ENCODE measurements at regions not wholly inside any gene's neighbourhood (a gene's known extent, or its start where the extent isn't known, plus 50 kb on each side); places are given as distances from the start of the nearest gene placed in this dataset.

DNA sequence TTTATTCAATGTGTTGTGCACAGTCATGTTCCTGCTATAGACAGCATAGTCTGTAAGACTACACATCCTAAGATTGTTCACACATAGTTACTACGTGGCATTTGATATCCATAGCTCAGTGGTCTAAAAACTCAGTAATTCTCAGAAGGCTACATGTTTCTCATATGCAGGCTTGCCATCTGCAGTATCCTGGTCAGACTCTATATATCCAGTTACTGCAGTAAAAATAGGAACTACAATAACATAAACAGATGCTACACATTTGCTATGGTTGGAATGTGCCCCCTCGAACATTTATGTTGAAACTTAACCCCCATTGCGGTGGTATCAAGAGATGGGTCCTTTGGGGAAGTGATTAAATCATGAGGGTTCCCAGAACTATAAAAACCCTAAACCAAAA, 1377.8 kb upstream of the LRRTM3 start:
- no peaks in the 10 kb centered on the region for H3K4me1 ChIP-seq
- no peaks in the 10 kb centered on the region for H3K36me3 ChIP-seq (ENCODE audit: control insufficient read depth, insufficient read depth, low read length)
- no TSS peak for BruUV-seq (replicated peaks)
- H3K36me3 Mint-ChIP-seq (ENCODE audit: insufficient read depth, unreplicated experiment) = no peaks in the 10 kb centered on the region
- H3K27ac Mint-ChIP-seq (ENCODE audit: unreplicated experiment) = no peak overlapping the region
- POLR2A ChIA-PET = no interaction called here
- no peaks in the 10 kb centered on the region for H3K4me1 Mint-ChIP-seq (ENCODE audit: low read depth, unreplicated experiment)
- H3K9me3 Mint-ChIP-seq (ENCODE audit: unreplicated experiment) = no peaks in the 10 kb centered on the region
- no peak for DNase-seq
- no peaks in the 10 kb centered on the region for H3K9me3 ChIP-seq
- no peak overlapping the region for H3K4me3 ChIP-seq (ENCODE audit: low read depth, low read length)
- H3K27me3 Mint-ChIP-seq (ENCODE audit: insufficient read depth, unreplicated experiment) = no peaks in the 10 kb centered on the region
- intact Hi-C loops (cut with micrococcal nuclease; ENCODE audit: unreplicated experiment) = no loop called here
- no peaks in the 10 kb centered on the region; the same call in 1 of the 2 replicates for H3K27me3 ChIP-seq (replicated peaks; ENCODE audit: control insufficient read depth, insufficient read depth, low read length)
- H3K4me3 Mint-ChIP-seq (ENCODE audit: unreplicated experiment) = no peak overlapping the region
- CTCF ChIA-PET = no interaction called here
- TF ChIP-seq, protein P1, sequence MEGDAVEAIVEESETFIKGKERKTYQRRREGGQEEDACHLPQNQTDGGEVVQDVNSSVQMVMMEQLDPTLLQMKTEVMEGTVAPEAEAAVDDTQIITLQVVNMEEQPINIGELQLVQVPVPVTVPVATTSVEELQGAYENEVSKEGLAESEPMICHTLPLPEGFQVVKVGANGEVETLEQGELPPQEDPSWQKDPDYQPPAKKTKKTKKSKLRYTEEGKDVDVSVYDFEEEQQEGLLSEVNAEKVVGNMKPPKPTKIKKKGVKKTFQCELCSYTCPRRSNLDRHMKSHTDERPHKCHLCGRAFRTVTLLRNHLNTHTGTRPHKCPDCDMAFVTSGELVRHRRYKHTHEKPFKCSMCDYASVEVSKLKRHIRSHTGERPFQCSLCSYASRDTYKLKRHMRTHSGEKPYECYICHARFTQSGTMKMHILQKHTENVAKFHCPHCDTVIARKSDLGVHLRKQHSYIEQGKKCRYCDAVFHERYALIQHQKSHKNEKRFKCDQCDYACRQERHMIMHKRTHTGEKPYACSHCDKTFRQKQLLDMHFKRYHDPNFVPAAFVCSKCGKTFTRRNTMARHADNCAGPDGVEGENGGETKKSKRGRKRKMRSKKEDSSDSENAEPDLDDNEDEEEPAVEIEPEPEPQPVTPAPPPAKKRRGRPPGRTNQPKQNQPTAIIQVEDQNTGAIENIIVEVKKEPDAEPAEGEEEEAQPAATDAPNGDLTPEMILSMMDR (IDR thresholded peaks at IDR 0.05; ENCODE audit: insufficient read depth in 1 of 2, low read depth in 1 of 2, low read length in 1 of 2, severe bottlenecking in 1 of 2, unreplicated experiment in 1 of 2) = no peak

DNA sequence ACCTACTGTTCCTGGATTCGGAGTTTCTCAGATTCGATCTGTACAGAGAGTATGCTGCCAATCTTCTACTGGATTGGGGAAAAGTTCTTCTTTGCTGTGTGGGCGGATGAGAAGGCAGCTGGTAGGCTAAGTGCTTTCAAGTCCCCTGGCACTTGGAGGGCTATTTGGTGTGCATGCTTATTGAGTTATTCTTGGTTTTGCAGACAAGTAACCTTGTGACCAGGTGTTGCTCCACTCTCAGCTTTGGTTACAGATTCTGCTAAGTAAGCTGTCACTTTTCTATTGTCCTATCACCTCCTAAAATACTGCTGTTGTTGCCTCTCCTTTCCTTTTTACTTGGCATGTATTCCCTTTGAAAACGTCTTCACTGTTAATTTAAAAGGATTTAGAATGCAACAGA, 1375.1 kb upstream of the LRRTM3 start:
- H3K9me3 ChIP-seq = no peaks in the 10 kb centered on the region
- H3K4me3 ChIP-seq (ENCODE audit: low read depth, low read length) = no peak overlapping the region
- no peak for DNase-seq
- Mint-ChIP-seq H3K4me1 (ENCODE audit: low read depth, unreplicated experiment) (no peaks in the 10 kb centered on the region), H3K27me3 (ENCODE audit: insufficient read depth, unreplicated experiment) (no peaks in the 10 kb centered on the region), H3K4me3 (ENCODE audit: unreplicated experiment) (no peak overlapping the region), H3K9me3 (ENCODE audit: unreplicated experiment) (no peaks in the 10 kb centered on the region), H3K27ac (ENCODE audit: unreplicated experiment) (no peak overlapping the region), H3K36me3 (ENCODE audit: insufficient read depth, unreplicated experiment) (no peaks in the 10 kb centered on the region)
- CTCF ChIA-PET = no interaction called here
- intact Hi-C loops (cut with micrococcal nuclease; ENCODE audit: unreplicated experiment) = no loop called here
- BruUV-seq (replicated peaks) = no TSS peak
- POLR2A ChIA-PET = no interaction called here
- TF ChIP-seq, protein P1 (IDR thresholded peaks at IDR 0.05; ENCODE audit: insufficient read depth in 1 of 2, low read depth in 1 of 2, low read length in 1 of 2, severe bottlenecking in 1 of 2, unreplicated experiment in 1 of 2) = no peak
- no peaks in the 10 kb centered on the region for H3K36me3 ChIP-seq (ENCODE audit: control insufficient read depth, insufficient read depth, low read length)
- no peaks in the 10 kb centered on the region for H3K4me1 ChIP-seq
- no peaks in the 10 kb centered on the region; the same call in 1 of the 2 replicates for H3K27me3 ChIP-seq (replicated peaks; ENCODE audit: control insufficient read depth, insufficient read depth, low read length)

DNA sequence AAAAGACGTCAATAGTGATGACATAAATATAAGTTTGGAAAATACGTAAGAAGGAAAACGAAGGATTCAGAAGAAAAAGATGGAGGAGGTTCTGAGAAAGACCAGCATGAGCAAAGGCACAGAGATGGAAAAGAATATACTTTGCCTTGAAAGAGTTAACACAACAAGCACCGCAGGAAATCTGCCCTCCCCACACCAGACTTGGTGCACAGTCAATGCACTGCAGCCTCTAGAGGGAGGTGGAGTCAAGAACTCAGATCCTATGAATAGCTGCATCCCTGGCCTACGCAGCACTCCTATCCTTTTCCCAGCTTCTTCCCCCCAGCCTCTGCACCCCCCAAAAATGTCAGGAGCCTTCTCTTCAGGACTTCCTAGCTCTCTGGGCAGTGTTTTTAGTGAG, 1370.6 kb upstream of the LRRTM3 start:
- H3K4me1 ChIP-seq = no peaks in the 10 kb centered on the region
- Mint-ChIP-seq H3K27me3 (ENCODE audit: insufficient read depth, unreplicated experiment) (no peaks in the 10 kb centered on the region), H3K4me3 (ENCODE audit: unreplicated experiment) (no peak overlapping the region), H3K9me3 (ENCODE audit: unreplicated experiment) (no peaks in the 10 kb centered on the region), H3K4me1 (ENCODE audit: low read depth, unreplicated experiment) (no peaks in the 10 kb centered on the region), H3K36me3 (ENCODE audit: insufficient read depth, unreplicated experiment) (no peaks in the 10 kb centered on the region), H3K27ac (ENCODE audit: unreplicated experiment) (no peak overlapping the region)
- peak in 1 of 2 experiments; percentile 25 for DNase-seq
- H3K36me3 ChIP-seq (ENCODE audit: control insufficient read depth, insufficient read depth, low read length) = no peaks in the 10 kb centered on the region
- CTCF ChIA-PET = interaction anchor here (0.7 kb wide), 1 partner anchor 17 kb away, joined by 3 read pairs; no protein-coding TSS in a partner anchor
- H3K4me3 ChIP-seq (ENCODE audit: low read depth, low read length) = no peak overlapping the region
- TF ChIP-seq, protein P1 (IDR thresholded peaks at IDR 0.05; ENCODE audit: insufficient read depth in 1 of 2, low read depth in 1 of 2, low read length in 1 of 2, severe bottlenecking in 1 of 2, unreplicated experiment in 1 of 2) = peak in 1 of 2 experiments; percentile 22
- POLR2A ChIA-PET = no interaction called here
- H3K27me3 ChIP-seq (replicated peaks; ENCODE audit: control insufficient read depth, insufficient read depth, low read length) = no peaks in the 10 kb centered on the region; the same call in none of the 2 replicates
- BruUV-seq (replicated peaks) = no TSS peak
- intact Hi-C loops (cut with micrococcal nuclease; ENCODE audit: unreplicated experiment) = no loop called here
- no peaks in the 10 kb centered on the region for H3K9me3 ChIP-seq

Measured in Caco-2 (cell line).